HEK293 (cell line): ENCODE measurements at regions not wholly inside any gene's neighbourhood (a gene's known extent, or its start where the extent isn't known, plus 50 kb on each side); places are given as distances from the start of the nearest gene placed in this dataset.

Source experiments
- CTCF ChIA-PET: fragments of 350-600 bp; formaldehyde crosslinking; extraction: SDS; loops from one replicate; lab custom pipeline; 2021; ENCODE audit warnings: antibody characterized with exemption; lab: Yijun Ruan, JAX
- POLR2A ChIA-PET: fragments of 300-600 bp; formaldehyde crosslinking; extraction: SDS; loops from one replicate; lab custom pipeline; 2020; ENCODE audit warnings: antibody characterized with exemption, inconsistent platforms; lab: Yijun Ruan, JAX
- H3K27ac ChIP-seq: fragments of 200-500 bp; sonication (Bioruptor generic); 2 replicates; pipeline ENCODE4 v1.5.1; 2014; ENCODE audit warnings: low read depth, low read length, control low read depth, inconsistent platforms; ENCODE audit errors: extremely low read depth
- H3K36me3 ChIP-seq, 2 experiments: fragments of 200-500 bp in 1 of 2; sonication (Bioruptor generic) in 1 of 2; 1 replicate in 1 of 2; 2 replicates in 1 of 2; pipeline ENCODE4 v1.5.1; 2014 to 2017; ENCODE audit warnings: inconsistent platforms in 2 of 2, low read length in 2 of 2; ENCODE audit not compliant: control insufficient read depth in 2 of 2, insufficient read depth in 1 of 2
- H3K4me1 ChIP-seq: fragments of 200-500 bp; sonication (Bioruptor generic); 2 replicates; pipeline ENCODE4 v1.5.1; 2014; ENCODE audit warnings: mild to moderate bottlenecking, low read length, inconsistent platforms; ENCODE audit not compliant: control insufficient read depth, insufficient read depth
- H3K4me3 ChIP-seq: 2 replicates; pipeline ENCODE4 v1.5.1; 2011; ENCODE audit warnings: low read depth, mild to moderate bottlenecking, control low read depth, low read length, moderate library complexity
- H3K9me3 ChIP-seq: fragments of 200-500 bp; sonication (Bioruptor generic); 2 replicates; pipeline ENCODE4 v1.5.1; 2014; ENCODE audit warnings: low read depth, low read length, inconsistent platforms; ENCODE audit not compliant: control insufficient read depth, insufficient read depth
- BCL11A ChIP-seq: fragments of 450-650 bp; formaldehyde crosslinking; IDR thresholded peaks from 2 replicates; pipeline ENCODE4 v1.5.1; 2016; ENCODE audit warnings: low read depth, missing biosample characterization, missing genetic modification characterization
- GFI1B ChIP-seq: fragments of 450-650 bp; formaldehyde crosslinking; IDR thresholded peaks from 2 replicates; pipeline ENCODE4 v1.5.1; 2016; ENCODE audit warnings: missing biosample characterization, missing genetic modification characterization
- MEIS1 ChIP-seq: sonication (generic); formaldehyde crosslinking; IDR thresholded peaks from 2 replicates; pipeline ENCODE4 v1.8.1; 2022; ENCODE audit warnings: missing genetic modification reagents, mild to moderate bottlenecking, borderline replicate concordance
- PRDM6 ChIP-seq: fragments of 450-650 bp; formaldehyde crosslinking; IDR thresholded peaks from 2 replicates; pipeline ENCODE4 v1.5.1; 2017; ENCODE audit warnings: missing biosample characterization, missing genetic modification characterization
- ZBTB10 ChIP-seq: fragments of 450-650 bp; formaldehyde crosslinking; IDR thresholded peaks from 2 replicates; pipeline ENCODE4 v1.5.1; 2016; ENCODE audit warnings: missing biosample characterization, missing genetic modification characterization
- ZBTB49 ChIP-seq: fragments of 450-650 bp; formaldehyde crosslinking; IDR thresholded peaks from 2 replicates; pipeline ENCODE4 v1.5.1; 2016; ENCODE audit warnings: missing biosample characterization, missing genetic modification characterization, low read depth
- ZEB2 ChIP-seq: fragments of 450-650 bp; formaldehyde crosslinking; IDR thresholded peaks from 2 replicates; pipeline ENCODE4 v1.5.1; 2016; ENCODE audit warnings: missing biosample characterization, missing genetic modification characterization
- ZFHX2 ChIP-seq: fragments of 450-650 bp; formaldehyde crosslinking; conservative IDR thresholded peaks from 2 replicates; pipeline ENCODE4 v1.5.1; 2016; ENCODE audit warnings: missing biosample characterization, missing genetic modification characterization
- ZNF114 ChIP-seq: fragments of 450-650 bp; formaldehyde crosslinking; IDR thresholded peaks from 2 replicates; pipeline ENCODE4 v1.5.0; 2017; ENCODE audit warnings: missing biosample characterization, missing genetic modification characterization
- ZNF169 ChIP-seq: fragments of 450-650 bp; formaldehyde crosslinking; IDR thresholded peaks from 2 replicates; pipeline ENCODE4 v1.5.1; 2016; ENCODE audit warnings: missing biosample characterization, missing genetic modification characterization
- ZNF266 ChIP-seq: fragments of 450-650 bp; formaldehyde crosslinking; IDR thresholded peaks from 2 replicates; pipeline ENCODE4 v1.5.1; 2016; ENCODE audit warnings: missing biosample characterization, missing genetic modification characterization, low read depth
- ZNF280D ChIP-seq: fragments of 450-650 bp; formaldehyde crosslinking; IDR thresholded peaks from 2 replicates; pipeline ENCODE4 v1.5.1; 2016; ENCODE audit warnings: missing biosample characterization, missing genetic modification characterization
- ZNF37A ChIP-seq: fragments of 450-650 bp; IDR thresholded peaks from 2 replicates; pipeline ENCODE4 v1.5.1; 2018; ENCODE audit warnings: missing biosample characterization, missing genetic modification characterization
- ZNF404 ChIP-seq: fragments of 450-650 bp; formaldehyde crosslinking; IDR thresholded peaks from 2 replicates; pipeline ENCODE4 v1.5.1; 2017; ENCODE audit warnings: missing biosample characterization, missing genetic modification characterization
- ZNF514 ChIP-seq: fragments of 450-650 bp; formaldehyde crosslinking; IDR thresholded peaks from 2 replicates; pipeline ENCODE4 v1.5.1; 2016; ENCODE audit warnings: missing biosample characterization, missing genetic modification characterization
- ZNF555 ChIP-seq: fragments of 450-650 bp; formaldehyde crosslinking; conservative IDR thresholded peaks from 2 replicates; pipeline ENCODE4 v1.5.1; 2017; ENCODE audit warnings: missing biosample characterization, mild to moderate bottlenecking, missing genetic modification characterization, inconsistent platforms
- ZNF629 ChIP-seq: fragments of 450-650 bp; formaldehyde crosslinking; IDR thresholded peaks from 2 replicates; pipeline ENCODE4 v1.5.1; 2017; ENCODE audit warnings: missing biosample characterization, missing genetic modification characterization
- ZNF658 ChIP-seq: fragments of 450-650 bp; formaldehyde crosslinking; IDR thresholded peaks from 2 replicates; pipeline ENCODE4; 2016; ENCODE audit warnings: missing biosample characterization, missing genetic modification characterization
- ZNF76 ChIP-seq: fragments of 450-650 bp; formaldehyde crosslinking; IDR thresholded peaks from 2 replicates; pipeline ENCODE4; 2016; ENCODE audit warnings: low read depth, missing biosample characterization, missing genetic modification characterization, borderline replicate concordance

GRCh38 chr11:116210663-116211062, 562.1 kb downstream of the BUD13 start:
- TF ChIP-seq BCL11A (tag by site-specific recombination) (no peak), GFI1B (tag by site-specific recombination) (no peak), ZBTB49 (no peak), PRDM6 (tag by site-specific recombination) (no peak)
- TF ChIP-seq, all 188 proteins: peak for 0
- Histone ChIP-seq H3K27ac (no peak overlapping the region), H3K36me3 (no peaks in the 10 kb centered on the region), H3K9me3 (no peaks in the 10 kb centered on the region), H3K4me1 (no peaks in the 10 kb centered on the region), H3K4me3 (no peak overlapping the region)
- ChIA-PET POLR2A (no interaction called here), CTCF (interaction anchor here (0.6 to 1.3 kb wide), 3 partner anchors 33 to 1436 kb away, joined by 3 to 4 read pairs (median 3); no protein-coding TSS in a partner anchor)

GRCh38 chr11:116209255-116209654, 563.5 kb downstream of the BUD13 start:
- Histone ChIP-seq H3K27ac (no peak overlapping the region), H3K36me3 (no peaks in the 10 kb centered on the region), H3K4me1 (no peaks in the 10 kb centered on the region), H3K4me3 (no peak overlapping the region), H3K9me3 (no peaks in the 10 kb centered on the region)
- TF ChIP-seq ZNF514 (tag by site-specific recombination), result no peak
- TF ChIP-seq MEIS1, result no peak
- no peak for TF ChIP-seq ZBTB10 (tag by site-specific recombination)
- TF ChIP-seq ZEB2, result no peak
- no peak for TF ChIP-seq ZFHX2 (tag by site-specific recombination)
- no peak for TF ChIP-seq ZNF658 (tag by site-specific recombination)
- no peak for TF ChIP-seq ZNF114 (tag by site-specific recombination)
- no peak for TF ChIP-seq ZNF76 (tag by site-specific recombination)
- no peak for TF ChIP-seq ZNF169
- no peak for TF ChIP-seq ZNF37A (tag by site-specific recombination)
- no peak for TF ChIP-seq ZNF555
- no peak for TF ChIP-seq ZNF266 (tag by site-specific recombination)
- no peak for TF ChIP-seq ZNF280D
- no peak for TF ChIP-seq ZNF629 (tag by site-specific recombination)
- no peak for TF ChIP-seq ZNF404 (tag by site-specific recombination)
- POLR2A ChIA-PET, result no interaction called here
- CTCF ChIA-PET, result interaction anchor here (0.6 kb wide), 1 partner anchor 759 kb away, joined by 3 read pairs; no protein-coding TSS in a partner anchor
